BJ (cell line): ENCODE measurements at regions not wholly inside any gene's neighbourhood (a gene's known extent, or its start where the extent isn't known, plus 50 kb on each side); places are given as distances from the start of the nearest gene placed in this dataset.

Source experiments
- CTCF ChIA-PET: fragments of 350-600 bp; formaldehyde crosslinking; extraction: SDS; loops from one replicate; lab custom pipeline; 2021; ENCODE audit warnings: antibody characterized with exemption, inconsistent platforms; lab: Yijun Ruan, JAX
- POLR2A ChIA-PET: fragments of 300-600 bp; sonication (Branson Sonifier 250); formaldehyde crosslinking; extraction: SDS; loops from one replicate; lab custom pipeline; 2021; ENCODE audit warnings: antibody characterized with exemption; lab: Charles Lee
- DNase-seq: peaks from one replicate; pipeline ENCODE4 v3.0.0-alpha.2; 2011; ENCODE audit warnings: low read depth
- H3K27me3 ChIP-seq: 2 replicates; pipeline ENCODE4 v1.6.0; 2011; ENCODE audit warnings: low read length; ENCODE audit not compliant: control insufficient read depth, insufficient read depth
- H3K36me3 ChIP-seq: 2 replicates; pipeline ENCODE4 v1.5.1; 2011; ENCODE audit warnings: low read length; ENCODE audit not compliant: control insufficient read depth, insufficient read depth
- H3K4me3 ChIP-seq: 2 replicates; pipeline ENCODE4 v1.5.1; 2011; ENCODE audit warnings: low read depth, mild to moderate bottlenecking, control low read depth, low read length
- TF ChIP-seq, protein P1 (sequence below): IDR thresholded peaks from 2 replicates; pipeline ENCODE4 v1.5.1; 2011; ENCODE audit warnings: low read depth, mild to moderate bottlenecking, control low read depth, inconsistent platforms, low read length, moderate library complexity; ENCODE audit not compliant: insufficient read depth

DNA sequence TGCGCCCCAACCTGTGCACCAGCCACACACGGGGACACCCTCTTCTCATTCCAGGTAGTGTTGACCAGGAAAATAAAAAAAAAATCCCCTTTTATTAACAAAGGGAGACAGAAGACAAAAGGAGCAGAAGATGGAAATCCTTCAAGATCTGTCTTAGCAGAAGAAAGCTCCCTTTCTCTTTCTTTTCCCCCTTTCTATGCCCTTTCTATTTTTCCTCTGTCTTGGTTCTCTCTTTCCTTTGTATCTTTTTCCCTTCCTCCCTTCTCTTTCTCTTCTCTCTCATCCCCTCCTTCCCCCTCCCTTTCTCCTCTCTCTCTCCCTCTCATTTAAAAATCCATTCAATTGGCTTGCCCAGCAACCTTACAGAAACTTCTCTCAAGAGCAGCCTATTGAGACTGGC is 254.1 kb upstream of the ZFHX3 start:
- ChIA-PET CTCF (interaction anchor here (0.6 kb wide), 1 partner anchor 41 kb away, joined by 3 read pairs; no protein-coding TSS in a partner anchor), POLR2A (no interaction called here)
- no peaks in the 10 kb centered on the region for H3K36me3 ChIP-seq
- TF ChIP-seq, protein P1, sequence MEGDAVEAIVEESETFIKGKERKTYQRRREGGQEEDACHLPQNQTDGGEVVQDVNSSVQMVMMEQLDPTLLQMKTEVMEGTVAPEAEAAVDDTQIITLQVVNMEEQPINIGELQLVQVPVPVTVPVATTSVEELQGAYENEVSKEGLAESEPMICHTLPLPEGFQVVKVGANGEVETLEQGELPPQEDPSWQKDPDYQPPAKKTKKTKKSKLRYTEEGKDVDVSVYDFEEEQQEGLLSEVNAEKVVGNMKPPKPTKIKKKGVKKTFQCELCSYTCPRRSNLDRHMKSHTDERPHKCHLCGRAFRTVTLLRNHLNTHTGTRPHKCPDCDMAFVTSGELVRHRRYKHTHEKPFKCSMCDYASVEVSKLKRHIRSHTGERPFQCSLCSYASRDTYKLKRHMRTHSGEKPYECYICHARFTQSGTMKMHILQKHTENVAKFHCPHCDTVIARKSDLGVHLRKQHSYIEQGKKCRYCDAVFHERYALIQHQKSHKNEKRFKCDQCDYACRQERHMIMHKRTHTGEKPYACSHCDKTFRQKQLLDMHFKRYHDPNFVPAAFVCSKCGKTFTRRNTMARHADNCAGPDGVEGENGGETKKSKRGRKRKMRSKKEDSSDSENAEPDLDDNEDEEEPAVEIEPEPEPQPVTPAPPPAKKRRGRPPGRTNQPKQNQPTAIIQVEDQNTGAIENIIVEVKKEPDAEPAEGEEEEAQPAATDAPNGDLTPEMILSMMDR: no peak
- peaks cover 5% of the 10 kb centered on the region; the same call in 1 of the 2 replicates for H3K27me3 ChIP-seq
- H3K4me3 ChIP-seq: no peak overlapping the region
- no peak for DNase-seq

DNA sequence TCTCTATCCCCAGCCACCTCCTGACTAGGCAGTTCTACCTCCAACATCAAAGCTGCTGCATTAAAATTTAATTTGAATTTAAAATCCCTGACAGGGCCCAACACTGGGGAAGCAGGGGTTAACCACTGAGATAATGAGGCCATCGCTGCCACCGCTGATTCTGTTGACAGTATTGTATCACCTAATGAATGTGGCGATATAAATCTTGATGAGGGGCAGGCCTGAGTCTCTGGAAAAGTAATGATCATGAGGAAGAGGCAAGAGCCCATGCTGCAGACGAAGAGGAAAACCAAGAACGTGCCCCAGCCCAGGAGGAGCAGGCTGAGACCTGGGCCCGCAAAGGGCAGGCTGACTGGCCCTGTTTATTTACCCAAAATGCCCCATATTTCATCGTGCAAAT is 251.4 kb upstream of the ZFHX3 start:
- H3K36me3 ChIP-seq: no peaks in the 10 kb centered on the region
- H3K4me3 ChIP-seq: no peak overlapping the region
- no peak for DNase-seq
- POLR2A ChIA-PET: no interaction called here
- TF ChIP-seq, protein P1: no peak
- peaks cover 3% of the 10 kb centered on the region; the same call in 1 of the 2 replicates for H3K27me3 ChIP-seq
- CTCF ChIA-PET: no interaction called here

DNA sequence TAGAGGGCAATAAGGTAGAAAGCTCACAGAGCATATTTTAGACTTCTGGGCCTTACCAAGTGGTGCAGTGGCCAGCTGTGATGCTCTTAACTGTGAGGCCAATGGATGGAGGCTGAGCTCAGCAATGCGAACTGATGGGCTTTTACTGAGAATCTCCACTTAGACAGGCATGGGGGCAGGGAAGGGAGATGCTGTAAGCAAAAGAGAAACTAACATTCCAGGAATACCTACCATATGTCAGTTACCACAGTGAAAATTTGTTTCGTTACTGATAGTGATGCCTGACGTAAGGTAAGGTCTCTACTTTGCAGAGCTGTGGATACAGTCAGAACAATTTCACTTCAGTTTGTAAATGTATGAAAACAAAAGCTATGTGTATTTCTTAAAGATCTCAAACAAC is 250.6 kb upstream of the ZFHX3 start:
- peaks cover 3% of the 10 kb centered on the region; the same call in 1 of the 2 replicates for H3K27me3 ChIP-seq
- POLR2A ChIA-PET: no interaction called here
- no peaks in the 10 kb centered on the region for H3K36me3 ChIP-seq
- no peak for DNase-seq
- TF ChIP-seq, protein P1: no peak
- CTCF ChIA-PET: no interaction called here
- H3K4me3 ChIP-seq: no peak overlapping the region

DNA sequence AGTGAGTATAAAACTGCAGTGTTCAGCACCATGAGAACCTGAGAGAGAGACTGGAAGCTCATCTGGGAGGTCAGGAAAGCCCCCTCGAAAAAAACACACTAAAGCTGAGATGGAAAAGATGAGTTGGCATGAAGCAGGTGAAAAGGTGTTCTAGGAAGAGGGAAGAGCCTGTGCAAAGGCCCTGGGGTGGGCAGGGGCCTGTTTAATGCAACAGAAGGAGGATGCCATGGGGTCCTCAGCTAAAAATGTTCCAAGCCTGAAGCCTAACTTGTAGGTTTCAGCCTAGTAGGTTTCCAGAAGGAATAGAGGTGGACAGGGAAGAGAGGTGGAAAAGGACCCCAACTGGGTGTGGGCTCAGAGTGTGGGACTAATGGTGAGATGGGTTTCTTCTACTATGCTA is 242.3 kb upstream of the ZFHX3 start:
- POLR2A ChIA-PET: no interaction called here
- no peak overlapping the region for H3K4me3 ChIP-seq
- H3K27me3 ChIP-seq: peaks cover 24% of the 10 kb centered on the region
- H3K36me3 ChIP-seq: no peaks in the 10 kb centered on the region
- CTCF ChIA-PET: interaction anchor here (0.6 to 1.2 kb wide), 2 partner anchors 155 to 823 kb away, joined by 3 read pairs; no protein-coding TSS in a partner anchor
- TF ChIP-seq, protein P1: no peak
- no peak for DNase-seq

DNA sequence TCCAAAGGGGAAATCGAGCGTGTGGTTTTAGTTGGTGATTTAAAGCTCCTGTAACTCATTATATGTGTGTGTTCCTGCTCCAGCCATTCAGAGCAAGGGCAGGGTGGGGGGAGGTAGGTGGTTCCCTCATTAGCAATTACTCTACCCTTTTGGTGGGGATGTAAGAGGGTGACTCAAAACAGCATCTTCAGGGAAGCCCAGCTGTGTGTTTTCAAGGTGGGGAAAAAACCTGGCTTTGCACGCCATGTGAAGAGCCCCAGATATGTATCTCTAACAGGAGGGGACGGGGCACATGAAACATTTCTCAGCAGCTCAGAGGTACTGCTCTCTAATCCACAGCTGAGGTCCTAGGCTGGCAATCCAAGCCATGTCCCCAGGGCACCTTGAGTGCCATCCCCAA is 241.3 kb upstream of the ZFHX3 start:
- POLR2A ChIA-PET: no interaction called here
- Histone ChIP-seq H3K27me3 (peaks cover 24% of the 10 kb centered on the region), H3K36me3 (no peaks in the 10 kb centered on the region), H3K4me3 (no peak overlapping the region)
- DNase-seq: no peak
- CTCF ChIA-PET: interaction anchor here (1.2 kb wide), 1 partner anchor 154 kb away, joined by 3 read pairs; no protein-coding TSS in a partner anchor
- TF ChIP-seq, protein P1: no peak
